HFFc6 (cell line): ENCODE measurements at regions not wholly inside any gene's neighbourhood (a gene's known extent, or its start where the extent isn't known, plus 50 kb on each side); places are given as distances from the start of the nearest gene placed in this dataset.

Experiments
- DNase-seq: peaks from one replicate; pipeline ENCODE4 v3.0.0-alpha.2; 2018
- H3K27ac Mint-ChIP-seq: 2 replicates; pipeline ENCODE4 v1.8.0; 2020; ENCODE audit warnings: mild to moderate bottlenecking, mixed read lengths
- H3K27me3 Mint-ChIP-seq: 2 replicates; pipeline ENCODE4 v1.8.0; 2021; ENCODE audit warnings: mild to moderate bottlenecking, moderate library complexity, mixed read lengths; ENCODE audit not compliant: insufficient read depth
- H3K36me3 Mint-ChIP-seq: 2 replicates; pipeline ENCODE4 v1.8.0; 2021; ENCODE audit warnings: low read depth, mixed read lengths
- H3K4me1 Mint-ChIP-seq: 2 replicates; pipeline ENCODE4 v1.8.0; 2020; ENCODE audit warnings: low read depth, mixed read lengths
- H3K4me3 Mint-ChIP-seq: 2 replicates; pipeline ENCODE4 v1.8.0; 2020; ENCODE audit warnings: mild to moderate bottlenecking, moderate library complexity, mixed read lengths
- H3K9me3 Mint-ChIP-seq: 2 replicates; pipeline ENCODE4 v1.8.0; 2020; ENCODE audit warnings: mild to moderate bottlenecking, mixed read lengths
- CTCF ChIP-seq: fragments of 200-600 bp; sonication (generic); IDR thresholded peaks from 2 replicates; pipeline ENCODE4 v1.5.0; 2021; ENCODE audit warnings: antibody characterized with exemption, mild to moderate bottlenecking

DNA sequence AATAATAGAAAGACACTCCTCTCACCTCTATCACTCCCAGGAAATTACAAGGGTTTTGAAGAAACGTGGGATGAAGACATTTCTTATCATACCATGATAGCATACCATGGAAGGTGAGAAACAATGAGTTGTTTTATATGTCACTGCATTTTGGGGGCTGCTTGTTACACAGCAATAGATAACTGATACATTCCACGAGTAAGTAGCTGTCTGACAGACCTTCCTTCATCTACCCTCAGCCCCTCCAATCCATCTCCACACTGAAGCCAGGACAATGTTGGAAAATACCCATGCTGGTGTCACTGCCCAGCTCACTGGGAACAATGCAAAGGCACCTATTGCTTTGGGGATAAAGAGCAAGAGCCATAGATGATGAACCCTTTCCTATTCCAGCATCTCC, 68.9 kb upstream of the USP29 start:
- Mint-ChIP-seq H3K9me3 (peaks cover 61% of the 10 kb centered on the region), H3K4me1 (no peaks in the 10 kb centered on the region)

GRCh38 chr19:57052081-57052480, 67.7 kb upstream of the USP29 start:
- DNase-seq, result no peak
- Mint-ChIP-seq H3K4me1 (no peaks in the 10 kb centered on the region), H3K4me3 (no peak overlapping the region), H3K36me3 (peaks cover 5% of the 10 kb centered on the region; the same call in 1 of the 2 replicates), H3K27ac (no peak overlapping the region), H3K27me3 (peaks cover 1% of the 10 kb centered on the region), H3K9me3 (peaks cover 62% of the 10 kb centered on the region)
- no peak for TF ChIP-seq CTCF

More for the DNA sequence above, 68.9 kb upstream of the USP29 start:
- peaks cover 5% of the 10 kb centered on the region; the same call in 1 of the 2 replicates for H3K36me3 Mint-ChIP-seq
- H3K27ac Mint-ChIP-seq, result no peak overlapping the region
- DNase-seq, result no peak
- H3K4me3 Mint-ChIP-seq, result no peak overlapping the region
- H3K27me3 Mint-ChIP-seq, result peaks cover 1% of the 10 kb centered on the region
- TF ChIP-seq CTCF, result no peak

- Mint-ChIP-seq H3K27me3 (peaks cover 1% of the 10 kb centered on the region), H3K4me1 (no peaks in the 10 kb centered on the region), H3K4me3 (no peak overlapping the region), H3K27ac (no peak overlapping the region), H3K36me3 (peaks cover 5% of the 10 kb centered on the region; the same call in 1 of the 2 replicates), H3K9me3 (peaks cover 57% of the 10 kb centered on the region)
- no peak for DNase-seq
- TF ChIP-seq CTCF, result no peak
These were observed 66.4 kb upstream of the USP29 start for GRCh38 chr19:57053401-57053800.

GRCh38 chr19:57055956-57056355, 63.8 kb upstream of the USP29 start:
- no peak for DNase-seq
- H3K27ac Mint-ChIP-seq, result no peak overlapping the region
- peaks cover 5% of the 10 kb centered on the region; the same call in 1 of the 2 replicates for H3K36me3 Mint-ChIP-seq
- no peak overlapping the region for H3K4me3 Mint-ChIP-seq
- no peaks in the 10 kb centered on the region for H3K4me1 Mint-ChIP-seq
- peaks cover 1% of the 10 kb centered on the region; the same call in 1 of the 2 replicates for H3K27me3 Mint-ChIP-seq
- peaks cover 51% of the 10 kb centered on the region for H3K9me3 Mint-ChIP-seq
- TF ChIP-seq CTCF, result no peak

GRCh38 chr19:57057036-57057686, 62.6 kb upstream of the USP29 start:
- TF ChIP-seq CTCF, result no peak
- DNase-seq, result no peak

More at GRCh38 chr19:57057036-57057686, 62.6 kb upstream of the USP29 start:
- H3K9me3 Mint-ChIP-seq, result peaks cover 55% of the 10 kb centered on the region
- H3K36me3 Mint-ChIP-seq, result peaks cover 5% of the 10 kb centered on the region; the same call in 1 of the 2 replicates
- no peak overlapping the region for H3K27ac Mint-ChIP-seq
- H3K27me3 Mint-ChIP-seq, result peaks cover 1% of the 10 kb centered on the region; the same call in 1 of the 2 replicates
- no peak overlapping the region for H3K4me3 Mint-ChIP-seq
- H3K4me1 Mint-ChIP-seq, result no peaks in the 10 kb centered on the region
